Fibroblast of villous mesenchyme (primary cell): ENCODE measurements at regions not wholly inside any gene's neighbourhood (a gene's known extent, or its start where the extent isn't known, plus 50 kb on each side); places are given as distances from the start of the nearest gene placed in this dataset.
"Not testable (repeated sequence)": the region's sequence is repeated elsewhere in the genome, so short reads cannot be mapped to it uniquely, and the experiment has no call there.

Experiments used
- DNase-seq: peaks from one replicate; pipeline ENCODE4 v3.0.0-alpha.2; 2010; ENCODE audit warnings: low read depth
- H3K4me3 ChIP-seq: 2 replicates; pipeline ENCODE4 v1.5.1; 2011; ENCODE audit warnings: low read depth, mild to moderate bottlenecking, low read length
- TF ChIP-seq, protein P1 (sequence below): IDR thresholded peaks from 2 replicates; pipeline ENCODE4 v1.5.1; 2012; ENCODE audit warnings: low read depth, mild to moderate bottlenecking, low read length; ENCODE audit not compliant: insufficient read depth

DNA sequence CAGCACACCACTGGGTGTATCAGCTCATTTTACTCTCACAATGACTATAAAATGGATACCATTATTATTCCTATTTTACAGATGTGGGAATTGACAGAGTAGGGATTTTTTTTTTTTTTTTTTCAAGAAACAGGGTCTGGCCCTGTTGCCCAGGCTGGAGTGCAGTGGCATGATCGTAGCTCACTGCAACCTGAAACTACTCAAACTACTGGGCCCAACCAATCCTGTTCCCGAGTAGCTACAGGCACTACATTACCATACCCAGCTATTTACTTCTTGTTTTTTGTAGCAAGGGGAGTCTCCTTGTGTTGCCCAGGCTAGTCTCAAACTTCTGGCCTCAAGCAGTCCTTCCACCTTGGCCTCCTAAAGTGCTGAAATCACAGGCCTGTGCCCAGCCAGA is 95.2 kb downstream of the LARP7 start:
- H3K4me3 ChIP-seq, result no peak overlapping the region
- no peak for DNase-seq
- TF ChIP-seq, protein P1, sequence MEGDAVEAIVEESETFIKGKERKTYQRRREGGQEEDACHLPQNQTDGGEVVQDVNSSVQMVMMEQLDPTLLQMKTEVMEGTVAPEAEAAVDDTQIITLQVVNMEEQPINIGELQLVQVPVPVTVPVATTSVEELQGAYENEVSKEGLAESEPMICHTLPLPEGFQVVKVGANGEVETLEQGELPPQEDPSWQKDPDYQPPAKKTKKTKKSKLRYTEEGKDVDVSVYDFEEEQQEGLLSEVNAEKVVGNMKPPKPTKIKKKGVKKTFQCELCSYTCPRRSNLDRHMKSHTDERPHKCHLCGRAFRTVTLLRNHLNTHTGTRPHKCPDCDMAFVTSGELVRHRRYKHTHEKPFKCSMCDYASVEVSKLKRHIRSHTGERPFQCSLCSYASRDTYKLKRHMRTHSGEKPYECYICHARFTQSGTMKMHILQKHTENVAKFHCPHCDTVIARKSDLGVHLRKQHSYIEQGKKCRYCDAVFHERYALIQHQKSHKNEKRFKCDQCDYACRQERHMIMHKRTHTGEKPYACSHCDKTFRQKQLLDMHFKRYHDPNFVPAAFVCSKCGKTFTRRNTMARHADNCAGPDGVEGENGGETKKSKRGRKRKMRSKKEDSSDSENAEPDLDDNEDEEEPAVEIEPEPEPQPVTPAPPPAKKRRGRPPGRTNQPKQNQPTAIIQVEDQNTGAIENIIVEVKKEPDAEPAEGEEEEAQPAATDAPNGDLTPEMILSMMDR, result no peak

DNA sequence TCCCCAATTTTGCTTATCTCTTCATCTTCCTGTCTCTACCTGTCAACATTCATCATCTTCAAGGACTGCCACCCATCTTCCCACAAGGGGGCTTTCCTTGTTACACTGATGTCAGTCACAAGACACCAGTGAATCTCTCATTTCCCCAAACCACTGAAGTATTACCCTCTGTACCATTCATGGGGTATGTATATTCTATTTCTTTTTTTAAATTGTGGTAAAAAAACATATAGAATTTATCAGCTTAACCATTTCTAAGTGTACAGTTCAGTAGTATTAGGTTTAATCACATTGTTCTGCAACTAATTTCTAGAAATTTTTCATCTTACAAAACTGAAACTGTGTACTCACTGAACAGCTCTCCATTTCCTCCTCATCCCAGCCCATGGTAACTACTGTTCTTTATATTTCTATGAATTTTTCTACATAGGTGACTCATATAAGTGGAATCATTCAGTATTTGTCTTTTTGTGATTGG is 98.6 kb downstream of the LARP7 start:
- H3K4me3 ChIP-seq, result no peak overlapping the region
- no peak for DNase-seq
- TF ChIP-seq, protein P1, result no peak

DNA sequence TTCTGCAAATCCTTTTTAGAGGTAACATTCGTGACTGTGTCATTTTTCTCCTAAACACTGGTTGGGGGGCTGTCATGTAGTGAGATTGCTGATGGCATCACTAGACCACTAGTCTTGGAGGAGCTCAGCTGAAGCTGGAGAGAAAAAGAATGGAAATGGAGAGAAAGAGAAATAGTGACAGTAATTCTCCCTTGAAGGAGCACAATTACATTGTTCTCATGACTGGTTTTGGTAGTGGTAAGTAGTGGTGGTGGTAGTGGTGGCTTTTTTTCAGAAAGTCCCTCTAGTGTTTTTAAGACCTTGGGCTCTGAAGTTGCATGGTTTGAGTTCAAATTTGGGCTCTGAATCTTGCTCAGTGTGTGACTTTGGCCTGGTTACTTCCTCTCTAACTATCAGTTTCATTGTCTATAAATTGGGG is 99.8 kb downstream of the LARP7 start:
- H3K4me3 ChIP-seq, result no peak overlapping the region
- TF ChIP-seq, protein P1, result no peak
- DNase-seq, result no peak

DNA sequence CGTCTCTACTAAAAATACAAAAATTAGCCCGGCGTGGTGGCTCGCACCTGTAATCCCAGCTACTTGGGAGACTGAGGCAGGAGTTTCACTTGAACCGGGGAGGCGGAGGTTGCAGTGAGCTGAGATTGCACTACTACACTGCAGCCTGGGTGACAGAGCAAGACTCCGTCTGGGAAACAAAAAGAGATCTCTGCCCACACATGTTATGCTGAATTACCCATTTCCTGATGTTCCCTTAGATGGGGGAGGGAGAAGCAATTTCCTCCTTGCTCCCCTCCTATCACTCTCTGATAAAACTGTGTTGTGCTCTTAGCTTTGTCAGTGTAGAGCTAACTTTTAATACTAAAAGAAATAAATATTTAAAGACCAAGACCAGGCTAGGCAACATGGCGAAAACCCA is 102.5 kb downstream of the LARP7 start:
- TF ChIP-seq, protein P1, result no peak
- H3K4me3 ChIP-seq, result no peak overlapping the region
- DNase-seq, result no peak

DNA sequence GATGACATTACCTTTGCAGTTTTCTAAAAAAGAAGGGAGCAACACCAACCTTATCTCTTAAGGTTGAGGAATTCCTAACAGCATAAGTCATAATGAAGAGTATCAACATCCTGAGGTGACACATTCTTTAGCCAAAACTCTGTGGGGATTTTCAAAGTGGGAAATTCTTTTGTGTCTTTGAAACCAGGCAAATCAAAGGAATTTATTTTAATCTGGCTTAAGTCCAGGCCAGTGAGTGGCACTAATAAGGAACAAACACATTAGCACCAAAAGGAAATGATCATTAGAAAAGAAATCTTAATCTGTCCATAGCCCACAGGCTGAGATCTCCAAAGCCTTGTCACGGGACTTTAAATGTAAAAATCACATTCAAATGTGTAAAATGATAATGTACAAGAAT is 110.1 kb downstream of the LARP7 start:
- TF ChIP-seq, protein P1, result no peak
- no peak for DNase-seq
- H3K4me3 ChIP-seq, result no peak overlapping the region

DNA sequence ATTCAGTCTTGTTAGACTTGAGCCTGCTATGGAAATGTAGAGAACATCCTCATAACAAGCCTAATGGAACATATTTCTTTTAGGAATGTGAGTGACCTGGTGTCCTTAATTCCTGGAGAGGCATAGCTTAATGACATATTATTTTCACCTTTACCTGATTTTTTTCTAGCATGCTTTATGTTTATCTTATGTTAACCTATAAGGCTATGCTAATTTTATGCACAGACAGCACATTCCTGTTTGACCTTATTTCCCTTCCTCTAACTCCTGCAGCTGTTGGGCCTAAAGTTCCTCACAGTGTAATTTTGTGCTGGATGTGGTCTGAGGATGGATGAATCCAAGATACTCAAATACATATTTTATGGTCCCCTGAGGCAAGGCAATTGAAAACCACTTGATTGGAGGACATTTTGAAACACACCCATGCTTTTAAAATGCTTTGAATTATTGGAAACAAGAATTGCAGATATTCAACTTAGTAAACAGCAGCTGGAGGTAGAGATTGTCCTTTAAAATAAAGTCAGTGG is 111.5 kb downstream of the LARP7 start:
- TF ChIP-seq, protein P1, result no peak
- no peak for DNase-seq
- no peak overlapping the region for H3K4me3 ChIP-seq

DNA sequence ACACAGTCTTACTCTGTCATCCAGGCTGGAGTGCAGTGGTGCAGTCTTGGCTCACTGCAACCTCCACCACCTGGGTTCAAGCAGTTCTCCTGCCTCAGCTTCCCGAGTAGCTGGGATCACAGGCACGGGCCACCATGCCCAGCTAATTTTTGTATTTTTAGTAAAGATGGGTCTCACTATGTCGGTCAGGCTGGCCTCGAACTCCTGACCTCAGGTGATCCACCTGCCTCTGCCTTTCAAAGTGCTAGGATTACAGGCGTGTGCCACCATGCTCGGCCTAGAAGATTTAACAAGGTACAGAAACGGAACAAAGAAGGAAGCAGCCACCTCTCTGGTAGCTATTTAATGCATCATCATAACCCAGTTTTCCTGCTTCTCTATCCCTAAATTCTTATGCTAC is 113.8 kb downstream of the LARP7 start:
- DNase-seq, H3K4me3 ChIP-seq: not testable (repeated sequence)
